GM19452 (cell line): ENCODE measurements at regions not wholly inside any gene's neighbourhood (a gene's known extent, or its start where the extent isn't known, plus 50 kb on each side); places are given as distances from the start of the nearest gene placed in this dataset.
"Not testable (repeated sequence)": the region's sequence is repeated elsewhere in the genome, so short reads cannot be mapped to it uniquely, and the experiment has no call there.

Experiments used
- ATAC-seq: cut with Tn5 transposase; IDR thresholded peaks from one replicate; pipeline ENCODE4 v1.9.1; 2021; ENCODE audit not compliant: unreplicated experiment

DNA sequence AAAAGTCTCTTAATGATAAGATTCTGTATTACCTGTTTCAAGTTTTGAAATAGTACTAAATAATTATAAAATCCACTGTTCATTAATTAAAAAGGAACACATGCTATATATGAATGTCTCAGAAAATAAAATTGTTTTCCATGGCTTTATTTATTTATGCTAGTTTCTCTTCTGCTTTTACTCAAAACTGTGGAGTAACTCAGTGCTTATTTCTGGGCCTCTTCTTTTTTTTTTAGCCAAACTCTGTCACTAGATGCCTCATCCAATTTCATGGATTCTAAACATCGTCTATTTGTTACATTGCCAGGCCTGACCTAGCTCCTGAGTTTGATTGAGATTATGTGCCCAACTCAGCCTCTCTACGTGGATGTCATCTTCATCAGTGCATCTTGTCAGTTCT lies 1509.7 kb downstream of the MAT2B start:
- no peak for ATAC-seq

DNA sequence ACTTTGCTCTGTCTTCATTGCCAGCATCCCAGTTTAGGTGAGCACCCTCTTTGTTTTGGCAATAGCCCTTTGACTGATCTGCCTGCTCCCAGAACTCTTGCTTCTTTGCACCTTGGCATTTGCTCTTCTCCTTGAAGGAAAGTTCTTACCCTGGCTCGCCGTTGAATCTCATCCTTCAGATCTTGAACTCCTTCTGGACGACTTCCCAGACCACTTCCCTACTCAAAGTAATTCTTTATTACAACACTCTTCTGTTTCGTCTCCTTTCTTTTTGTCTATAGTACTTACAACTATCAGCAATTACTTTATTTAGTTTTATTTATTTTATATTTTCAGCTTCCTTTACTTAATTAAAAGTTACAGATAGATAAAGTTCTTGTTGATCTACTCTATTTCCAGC lies 1510.1 kb downstream of the MAT2B start:
- no peak for ATAC-seq

DNA sequence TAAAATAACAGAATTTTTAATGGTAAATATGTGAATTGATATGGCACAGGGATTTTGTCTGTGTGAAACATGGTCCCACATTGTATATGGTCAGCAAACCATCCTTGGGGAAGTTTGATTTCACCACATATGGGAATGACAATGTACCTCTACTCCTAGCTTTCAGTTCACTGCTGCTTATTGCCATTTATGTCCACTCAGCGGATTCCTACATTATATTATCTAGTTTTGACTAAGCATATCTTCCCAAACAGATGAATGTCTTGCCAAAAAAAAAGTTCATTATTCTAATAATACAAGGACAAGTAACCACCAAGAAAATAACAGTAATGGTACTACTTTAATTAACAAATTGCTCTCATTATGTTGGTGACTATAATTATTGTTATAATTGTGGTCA lies 1521.6 kb downstream of the MAT2B start:
- ATAC-seq: no peak

DNA sequence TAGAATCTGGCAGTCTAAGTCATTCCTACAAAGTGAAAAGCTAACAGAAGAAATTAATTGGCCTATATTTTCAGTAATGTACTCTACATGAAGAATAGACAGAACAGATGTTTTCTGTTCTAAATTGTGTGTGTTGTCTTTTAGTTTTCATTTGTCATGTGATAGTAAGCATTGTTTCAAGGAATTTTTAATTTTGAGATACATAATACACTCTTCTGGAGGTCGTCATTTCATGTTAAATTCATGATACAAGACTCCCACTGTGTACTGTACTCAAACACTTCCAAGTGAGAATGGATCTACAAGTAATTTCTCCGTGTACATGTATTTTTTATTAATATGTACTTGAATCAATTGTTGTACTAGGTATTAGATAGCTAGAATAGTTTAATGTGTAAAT lies 1522.9 kb downstream of the MAT2B start:
- ATAC-seq: no peak

DNA sequence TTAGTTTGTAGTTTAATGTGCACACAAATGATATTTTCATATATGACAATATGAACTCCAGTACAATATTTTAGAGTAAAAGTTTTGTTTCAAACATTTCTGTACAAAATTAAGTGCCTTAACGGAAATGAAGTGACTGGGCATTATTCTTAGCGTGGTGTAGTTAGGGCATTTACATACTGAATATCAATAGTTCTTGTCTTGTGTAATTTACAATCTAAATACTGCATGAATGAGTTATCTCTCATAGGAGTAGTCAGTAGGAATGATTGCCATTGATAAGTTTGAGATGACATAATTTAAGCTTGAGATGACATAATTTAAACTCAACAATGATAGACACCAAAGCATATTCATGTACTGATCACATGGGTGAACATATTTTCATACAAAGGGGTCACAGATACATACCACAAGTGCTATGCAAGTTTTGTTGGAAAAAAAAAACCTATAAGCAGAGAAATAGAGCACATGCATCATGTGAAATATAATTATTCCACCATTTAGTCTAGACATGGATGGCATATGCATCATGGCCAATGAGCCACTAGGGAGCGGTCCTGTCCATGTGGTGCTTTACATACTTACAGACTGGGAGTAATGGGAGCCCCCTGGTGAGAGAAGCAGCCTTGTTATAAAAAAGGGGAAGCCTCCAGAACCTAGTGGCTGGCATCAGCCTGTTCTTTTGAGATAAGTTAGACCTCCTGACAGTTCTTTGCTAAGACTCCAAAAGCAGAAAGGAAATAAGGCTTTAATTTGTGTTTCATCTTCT lies 1523.9 kb downstream of the MAT2B start:
- ATAC-seq: no peak

DNA sequence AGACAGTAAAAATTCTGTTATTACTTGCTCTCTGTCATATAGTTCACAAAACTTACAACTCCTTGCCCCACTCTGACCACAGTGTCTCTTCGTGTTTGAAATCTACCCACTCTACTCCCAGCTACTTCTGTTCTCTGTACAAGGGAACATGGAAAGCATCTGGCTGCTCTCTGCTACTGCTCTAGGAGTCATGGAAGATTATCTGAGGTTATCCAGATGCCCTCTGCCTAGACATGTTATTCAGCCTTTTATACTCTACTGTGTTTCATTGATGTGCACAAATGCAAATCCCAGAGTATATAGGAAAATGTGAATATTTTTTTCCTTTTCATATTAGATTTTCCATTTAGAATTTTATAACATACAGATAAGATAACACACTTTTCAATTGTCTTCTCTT lies 1525.6 kb downstream of the MAT2B start:
- no peak for ATAC-seq

DNA sequence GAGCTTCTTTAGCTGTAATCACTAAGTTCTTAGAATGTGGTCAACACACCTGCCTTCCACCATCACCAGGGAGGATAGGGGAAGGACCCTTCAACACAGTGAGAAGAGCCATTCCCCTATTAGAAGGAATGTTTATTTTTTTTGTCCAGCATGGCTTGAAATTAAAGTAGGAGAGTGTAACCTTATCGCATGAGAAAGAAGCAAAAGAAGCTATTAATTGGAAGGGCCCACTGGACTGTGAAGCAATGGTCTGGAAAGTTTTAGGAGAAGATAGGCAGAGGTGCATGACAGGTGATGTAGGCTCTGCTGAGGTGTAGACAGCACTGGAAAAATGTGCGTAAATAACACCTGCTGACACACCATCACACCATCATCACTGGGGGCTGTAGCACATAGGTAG lies 1526.0 kb downstream of the MAT2B start:
- no peak for ATAC-seq

DNA sequence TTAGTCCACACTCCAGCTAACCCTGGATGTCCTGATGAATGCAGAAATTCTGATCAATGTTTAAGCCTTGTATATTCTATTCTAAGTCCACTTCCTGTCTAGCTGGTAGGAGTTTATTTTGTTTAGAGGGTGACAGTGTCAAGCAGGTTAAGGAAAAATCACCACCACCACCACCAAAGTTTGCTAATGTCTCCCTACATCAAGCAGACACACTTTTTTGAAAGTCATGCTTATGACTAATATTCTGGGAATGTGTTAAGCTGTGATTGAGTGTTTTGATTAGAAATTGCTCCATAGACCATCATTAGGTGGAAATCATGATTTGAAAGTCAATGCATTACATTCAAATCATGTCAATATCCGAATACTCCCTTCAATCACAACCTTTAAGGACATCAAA lies 1530.1 kb downstream of the MAT2B start:
- no peak for ATAC-seq

DNA sequence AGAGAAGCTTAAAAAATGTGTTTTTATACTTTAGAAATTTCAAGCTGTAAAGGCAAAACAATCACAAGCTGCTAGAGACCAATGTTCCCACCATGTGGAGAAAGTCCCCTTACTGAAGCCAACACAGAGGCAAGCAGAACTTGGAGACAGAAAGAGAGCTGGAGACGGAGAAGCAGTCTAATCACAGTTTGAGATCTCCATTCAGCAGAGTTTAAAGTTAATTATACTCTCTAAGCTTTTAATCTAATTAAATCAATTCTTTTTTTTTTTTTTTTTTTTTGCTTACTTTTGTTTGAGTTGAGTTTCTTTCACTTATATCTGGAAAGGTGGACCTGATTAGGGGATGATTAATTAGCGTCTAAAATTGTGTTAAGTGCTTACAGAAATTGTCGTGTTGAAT lies 1534.3 kb downstream of the MAT2B start:
- ATAC-seq: no peak

DNA sequence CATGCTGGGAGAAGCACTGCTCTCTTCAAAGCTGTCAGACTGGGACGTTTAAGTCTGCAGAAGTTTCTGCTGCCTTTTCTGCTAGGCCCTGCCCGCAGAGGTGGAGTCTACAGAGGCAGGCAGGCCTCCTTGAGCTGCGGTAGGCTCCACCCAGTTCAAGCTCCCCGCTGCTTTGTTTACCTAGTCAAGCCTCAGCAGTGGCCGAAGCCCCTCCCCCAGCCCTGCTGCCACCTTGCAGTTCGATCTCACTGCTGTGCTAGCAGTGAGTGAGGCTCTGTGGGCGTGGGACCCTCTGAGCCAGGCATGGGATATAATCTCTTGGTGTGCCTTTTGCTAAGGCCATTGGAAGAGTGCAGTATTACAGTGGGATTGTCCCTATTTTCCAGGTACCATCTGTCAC lies 1540.5 kb downstream of the MAT2B start:
- not testable (repeated sequence) for ATAC-seq

DNA sequence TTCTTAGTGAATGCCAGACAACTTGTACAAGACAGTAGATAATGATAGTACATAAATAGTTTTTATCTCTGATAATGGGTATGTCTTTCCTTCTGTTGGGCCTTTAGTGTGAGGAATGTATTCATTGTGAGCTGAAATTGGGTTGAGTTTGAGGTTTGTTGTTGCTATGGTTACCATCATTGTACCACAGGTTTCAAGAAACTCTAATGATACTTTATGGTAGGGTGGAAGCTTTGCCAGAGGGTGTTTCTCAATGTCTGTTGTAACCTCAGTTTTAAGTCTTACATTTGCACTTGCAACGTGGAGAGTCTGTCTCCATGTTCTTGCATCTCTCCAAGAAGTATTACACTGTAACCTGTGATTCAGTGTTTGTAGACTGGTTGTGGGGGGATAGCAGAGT lies 1550.1 kb downstream of the MAT2B start:
- ATAC-seq: no peak

DNA sequence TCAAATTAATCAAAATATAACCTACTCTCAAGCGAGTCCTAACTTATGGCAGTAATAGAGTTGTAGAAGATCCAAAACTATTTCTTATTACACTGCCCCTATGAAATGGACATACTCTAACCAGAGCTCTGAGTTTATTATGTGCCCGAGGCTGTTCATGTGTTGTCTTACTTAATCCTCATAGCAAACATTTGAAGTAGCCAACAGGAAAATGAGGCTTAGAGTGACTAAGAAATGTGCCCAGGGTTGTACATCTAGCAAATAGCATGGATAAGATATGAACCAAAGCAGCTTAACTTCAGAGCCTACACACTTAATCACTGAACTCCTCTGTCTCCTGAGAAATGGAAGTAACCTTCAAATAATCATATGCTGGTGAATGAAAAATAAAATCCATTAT lies 1551.7 kb downstream of the MAT2B start:
- ATAC-seq: no peak

DNA sequence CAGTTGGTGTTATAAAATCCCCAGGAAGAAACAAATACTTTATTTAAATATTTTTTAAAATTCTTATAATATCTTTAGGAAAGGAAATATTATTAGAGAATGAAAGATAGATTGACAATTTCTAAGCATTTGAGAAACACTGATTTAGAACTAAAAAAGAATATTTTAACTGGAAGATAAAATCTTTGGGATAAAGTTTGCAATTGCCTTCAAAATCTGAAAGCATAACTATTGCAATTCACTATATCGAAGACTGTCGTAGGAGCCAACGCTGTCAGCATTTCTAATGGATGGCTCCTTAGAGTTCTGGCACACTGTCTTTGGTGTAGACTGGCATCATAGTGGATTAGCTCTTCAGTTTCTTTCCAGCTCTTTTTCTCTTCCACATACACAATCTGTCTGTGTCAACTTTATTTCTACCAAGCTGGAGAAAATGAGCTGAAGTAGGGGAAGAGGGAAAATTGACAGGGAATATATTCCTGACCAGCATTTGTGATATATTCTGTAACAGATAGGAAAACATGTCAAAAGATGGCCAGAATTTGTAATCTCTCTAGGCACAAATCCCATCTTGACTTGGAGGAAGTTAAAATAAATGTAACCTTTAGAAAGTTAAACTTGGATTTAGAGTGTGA lies 1561.4 kb downstream of the MAT2B start:
- no peak for ATAC-seq

DNA sequence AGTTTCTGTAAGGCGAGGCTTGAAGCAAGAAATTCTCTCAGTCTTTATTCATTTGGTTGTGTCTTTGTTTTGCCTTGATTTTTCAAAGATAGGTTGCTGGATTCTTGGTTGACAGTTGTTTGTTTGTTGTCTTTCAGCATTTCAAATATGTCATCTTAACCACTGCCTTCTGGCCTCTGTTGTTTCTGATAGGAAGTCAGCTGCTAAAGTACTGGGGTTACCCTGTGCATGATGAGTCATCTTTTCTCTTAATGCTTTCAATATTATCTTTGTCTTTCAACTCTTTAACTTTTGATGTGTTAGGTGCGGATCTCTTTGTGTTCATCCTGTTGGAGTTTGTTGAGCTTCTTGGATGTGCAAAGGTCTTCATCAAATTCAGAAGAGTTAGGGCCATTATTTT lies 1571.3 kb downstream of the MAT2B start:
- no peak for ATAC-seq

DNA sequence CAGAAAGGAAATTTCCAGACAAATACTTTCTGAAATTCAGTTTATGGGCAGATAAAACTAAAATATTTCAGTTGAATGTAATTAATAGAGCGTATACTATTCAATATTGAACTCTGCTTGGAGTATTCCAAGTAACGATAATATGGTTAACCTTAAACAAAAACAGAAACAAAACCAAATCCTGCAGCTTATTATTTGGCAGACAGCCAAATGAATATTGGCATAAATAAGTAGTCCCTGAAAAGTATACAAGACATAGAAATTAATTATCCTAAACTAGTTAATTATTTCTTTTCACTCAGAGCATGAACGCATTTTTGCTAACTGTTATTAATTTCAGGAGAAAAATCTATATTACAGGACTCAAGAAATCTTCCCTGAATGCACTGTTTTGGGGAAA lies 1574.0 kb downstream of the MAT2B start:
- ATAC-seq: no peak

DNA sequence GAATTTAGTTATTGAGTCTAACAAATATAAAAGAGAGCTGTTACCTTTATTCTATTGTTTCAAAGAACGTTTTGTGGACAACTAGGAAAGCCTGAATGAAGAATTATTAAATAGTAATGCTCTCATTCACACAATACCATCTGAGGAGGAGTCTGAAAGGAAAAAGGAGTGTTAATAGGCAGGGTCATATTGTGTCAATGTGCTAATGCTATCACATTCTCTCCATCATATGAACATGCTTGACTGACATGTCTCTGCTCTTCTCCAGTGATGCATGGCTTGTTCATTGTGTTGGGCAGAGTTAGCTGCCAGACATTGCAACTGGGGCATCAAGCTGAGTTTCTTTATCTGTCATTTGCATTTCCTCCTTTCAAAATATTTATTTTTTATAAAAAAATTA lies 1578.0 kb downstream of the MAT2B start:
- ATAC-seq: no peak

DNA sequence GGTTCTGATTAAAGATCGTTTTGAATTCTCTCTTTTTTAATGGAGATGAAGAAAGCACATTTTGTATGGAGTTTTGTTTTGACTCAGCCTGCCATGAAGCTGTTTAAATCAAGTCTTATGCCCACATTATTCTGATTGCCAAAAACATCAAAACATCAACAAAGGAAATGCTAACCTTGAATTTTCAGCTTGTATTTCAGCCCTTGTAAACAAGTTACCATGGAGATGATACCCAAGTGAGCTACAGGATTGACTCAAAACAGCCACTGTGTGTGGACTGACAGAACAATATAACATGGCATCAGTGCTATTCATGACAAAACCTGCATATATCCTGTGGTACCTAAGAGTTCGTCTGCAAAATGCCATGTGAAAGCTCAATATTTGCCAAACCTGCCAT lies 1581.0 kb downstream of the MAT2B start:
- ATAC-seq: no peak

DNA sequence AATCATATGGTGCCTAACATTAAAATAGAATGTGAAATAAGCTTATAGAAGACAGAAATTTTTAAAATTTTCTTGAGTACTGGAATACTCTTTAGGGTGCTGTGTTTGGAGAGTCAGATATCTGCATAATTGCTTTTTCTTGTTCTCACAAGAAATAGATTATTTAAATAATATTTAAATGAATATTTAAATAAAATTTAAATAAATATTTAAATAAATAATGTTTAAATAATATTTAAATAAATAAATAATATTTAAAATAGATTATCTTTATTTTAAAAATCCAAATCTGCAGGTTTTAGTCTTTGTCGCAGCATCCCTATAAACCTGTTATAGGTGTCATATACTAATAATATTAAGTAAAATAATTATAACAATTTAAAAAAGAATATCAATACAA lies 1589.4 kb downstream of the MAT2B start:
- no peak for ATAC-seq

DNA sequence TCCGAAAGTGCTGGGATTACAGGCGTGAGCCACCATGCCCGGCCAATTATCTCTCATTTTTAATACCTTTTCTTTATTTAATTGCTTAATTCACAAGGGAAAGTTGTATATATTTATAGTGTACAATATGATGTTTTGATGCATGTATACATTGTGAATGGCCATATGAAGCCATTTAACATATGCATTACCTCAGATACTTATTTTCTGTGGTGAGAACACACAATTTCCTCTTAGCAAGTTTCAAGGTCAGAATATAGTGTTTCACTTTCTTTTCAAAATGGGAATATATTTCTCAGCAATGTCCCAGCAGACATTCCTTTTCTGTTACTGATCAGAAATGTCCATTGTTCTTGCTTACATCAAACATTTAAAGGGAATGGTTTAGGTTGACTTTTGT lies 1596.3 kb downstream of the MAT2B start:
- ATAC-seq: no peak

DNA sequence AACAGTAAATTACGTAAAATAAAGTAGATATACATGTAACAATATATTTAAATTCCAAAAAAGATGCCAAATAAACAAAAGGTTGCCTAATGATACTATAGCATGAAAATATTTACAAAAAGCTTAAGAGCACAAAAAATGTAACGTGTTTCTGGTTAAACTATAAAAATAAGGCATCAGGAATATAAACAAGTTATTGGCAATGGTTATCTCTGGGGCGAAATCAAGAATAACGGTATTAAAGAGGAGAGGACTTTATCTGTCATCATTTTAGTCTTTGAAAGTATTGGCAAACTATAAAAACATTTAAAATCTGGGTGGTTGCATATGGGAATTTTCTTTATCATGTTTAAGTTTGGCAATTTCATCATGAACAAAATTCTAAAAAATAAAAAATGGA lies 1599.2 kb downstream of the MAT2B start:
- no peak for ATAC-seq

DNA sequence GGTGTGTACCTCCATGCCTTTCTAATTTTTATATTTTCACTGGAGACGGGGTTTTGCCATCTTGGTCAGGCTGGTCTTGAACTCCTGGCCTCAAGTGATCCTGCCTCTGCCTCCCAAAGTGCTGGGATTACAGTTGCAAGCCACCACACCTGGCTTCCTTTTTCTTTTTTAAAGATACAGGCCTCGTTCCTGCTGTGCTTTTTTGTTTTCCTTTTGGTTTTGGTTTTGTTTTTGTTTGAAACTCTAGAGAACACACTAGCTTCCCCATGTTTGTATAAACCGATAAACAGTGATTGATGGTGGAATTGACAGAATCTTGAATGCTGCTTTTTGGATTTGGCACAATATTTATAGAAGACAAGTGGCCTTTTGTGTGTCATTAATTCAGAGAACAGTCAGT lies 1603.4 kb downstream of the MAT2B start:
- no peak for ATAC-seq

DNA sequence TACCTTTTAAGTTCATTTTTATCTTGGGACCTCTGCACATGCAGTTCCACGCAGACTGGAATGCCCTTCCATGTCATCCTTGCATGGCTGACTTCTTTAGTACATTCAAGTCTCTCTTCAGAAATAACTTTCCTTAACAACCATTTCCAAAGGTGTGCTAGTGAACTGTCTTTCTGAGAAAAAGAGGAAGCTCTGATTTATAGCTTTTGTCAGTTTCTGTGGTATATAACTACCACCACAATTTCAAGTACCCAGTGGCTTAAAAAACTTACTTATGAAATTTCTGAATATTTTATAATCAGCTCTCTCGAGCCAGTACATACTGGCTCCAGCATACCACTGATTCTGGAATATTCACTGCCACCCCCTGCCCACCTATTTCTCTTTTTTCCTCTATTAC lies 1613.8 kb downstream of the MAT2B start:
- no peak for ATAC-seq

DNA sequence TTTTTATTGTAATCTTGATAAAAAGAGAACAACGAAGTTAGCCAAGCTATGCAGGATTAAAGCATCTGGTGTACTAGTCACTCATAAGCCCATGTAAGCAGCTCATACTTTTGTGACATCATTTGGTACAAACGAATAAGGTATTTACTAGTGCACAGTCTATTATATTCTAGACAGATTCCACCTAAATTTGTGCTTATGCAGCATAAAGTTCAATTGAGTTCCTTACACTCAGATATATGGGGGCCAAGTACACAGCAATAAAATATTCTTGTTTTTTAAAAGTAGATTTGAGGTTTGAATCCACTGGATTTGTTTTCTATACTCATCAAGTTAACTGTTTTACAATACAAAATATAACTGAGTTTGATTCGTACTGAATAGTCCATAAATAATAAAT lies 1621.2 kb downstream of the MAT2B start:
- no peak for ATAC-seq
